ENCODE measurements at regions not wholly inside any gene's neighbourhood (a gene's known extent, or its start where the extent isn't known, plus 50 kb on each side); places are given as distances from the start of the nearest gene placed in this dataset.
A peak's percentile ranks its signal among the peaks of the same experiment; 100 is the strongest.

GRCh38 chr5:23136958-23137357, 283.8 kb upstream of the CDH12 start:
- H3K27ac ChIP-seq (ENCODE audit: low read depth, low read length) = no peak overlapping the region
- TF ChIP-seq CTCF (IDR thresholded peaks at IDR 0.05; ENCODE audit: insufficient read depth, low read length, poor library complexity, severe bottlenecking) (no peak), EZH2phosphoT487 (conservative IDR thresholded peaks at IDR 0.05; ENCODE audit: low read length) (no peak)

GRCh38 chr5:23132231-23132630, 279.1 kb upstream of the CDH12 start:
- H3K27ac ChIP-seq (ENCODE audit: low read depth, low read length) = no peak overlapping the region
- H3K9me2 ChIP-seq (replicated peaks; ENCODE audit: insufficient read depth, low read length) = no peaks in the 10 kb centered on the region
- no peak overlapping the region for H3K9ac ChIP-seq (ENCODE audit: low read length)
- peaks cover 19% of the 10 kb centered on the region; the same call in 1 of the 2 replicates for H3K9me3 ChIP-seq (ENCODE audit: insufficient read depth, low read length)
- TF ChIP-seq EZH2phosphoT487 (conservative IDR thresholded peaks at IDR 0.05; ENCODE audit: low read length) (no peak), CTCF (IDR thresholded peaks at IDR 0.05; ENCODE audit: insufficient read depth, low read length, poor library complexity, severe bottlenecking) (no peak)
- H3F3A ChIP-seq (ENCODE audit: insufficient read depth) = no peaks in the 10 kb centered on the region
- H3K36me3 ChIP-seq (ENCODE audit: low read length) = peaks cover 4% of the 10 kb centered on the region; the same call in 1 of the 2 replicates
- no peaks in the 10 kb centered on the region for H4K20me1 ChIP-seq (ENCODE audit: low read depth, low read length)
- no peak overlapping the region for H3K4me2 ChIP-seq (ENCODE audit: low read depth, low read length, poor library complexity, severe bottlenecking)
- H3K79me2 ChIP-seq (ENCODE audit: insufficient read depth, low read length) = no peaks in the 10 kb centered on the region
- H2AFZ ChIP-seq (ENCODE audit: low read depth, low read length, severe bottlenecking) = peak overlapping the region; percentile 51
- no peaks in the 10 kb centered on the region for H3K27me3 ChIP-seq (ENCODE audit: low read length)
- no peak overlapping the region for H3K4me3 ChIP-seq (ENCODE audit: insufficient read depth, low read length, poor library complexity, severe bottlenecking)

More at GRCh38 chr5:23136958-23137357, 283.8 kb upstream of the CDH12 start:
- no peak overlapping the region for H3K4me2 ChIP-seq (ENCODE audit: low read depth, low read length, poor library complexity, severe bottlenecking)
- no peaks in the 10 kb centered on the region for H3K9me2 ChIP-seq (replicated peaks; ENCODE audit: insufficient read depth, low read length)
- no peaks in the 10 kb centered on the region for H3K79me2 ChIP-seq (ENCODE audit: insufficient read depth, low read length)
- no peaks in the 10 kb centered on the region for H3F3A ChIP-seq (ENCODE audit: insufficient read depth)
- no peak overlapping the region for H2AFZ ChIP-seq (ENCODE audit: low read depth, low read length, severe bottlenecking)
- no peaks in the 10 kb centered on the region for H3K9me3 ChIP-seq (ENCODE audit: insufficient read depth, low read length)
- H3K4me3 ChIP-seq (ENCODE audit: insufficient read depth, low read length, poor library complexity, severe bottlenecking) = no peak overlapping the region
- no peaks in the 10 kb centered on the region for H3K36me3 ChIP-seq (ENCODE audit: low read length)
- no peaks in the 10 kb centered on the region for H4K20me1 ChIP-seq (ENCODE audit: low read depth, low read length)
- H3K27me3 ChIP-seq (ENCODE audit: low read length) = no peaks in the 10 kb centered on the region
- H3K9ac ChIP-seq (ENCODE audit: low read length) = no peak overlapping the region

- Histone ChIP-seq H3K4me3 (ENCODE audit: insufficient read depth, low read length, poor library complexity, severe bottlenecking) (no peak overlapping the region), H3K27me3 (ENCODE audit: low read length) (no peaks in the 10 kb centered on the region), H3K9me3 (ENCODE audit: insufficient read depth, low read length) (no peaks in the 10 kb centered on the region), H3K9me2 (replicated peaks; ENCODE audit: insufficient read depth, low read length) (no peaks in the 10 kb centered on the region), H4K20me1 (ENCODE audit: low read depth, low read length) (no peaks in the 10 kb centered on the region), H3K4me2 (ENCODE audit: low read depth, low read length, poor library complexity, severe bottlenecking) (no peak overlapping the region), H3K79me2 (ENCODE audit: insufficient read depth, low read length) (no peaks in the 10 kb centered on the region), H3F3A (ENCODE audit: insufficient read depth) (no peaks in the 10 kb centered on the region), H3K36me3 (ENCODE audit: low read length) (no peaks in the 10 kb centered on the region), H3K27ac (ENCODE audit: low read depth, low read length) (no peak overlapping the region), H2AFZ (ENCODE audit: low read depth, low read length, severe bottlenecking) (no peak overlapping the region), H3K9ac (ENCODE audit: low read length) (no peak overlapping the region)
- TF ChIP-seq CTCF (IDR thresholded peaks at IDR 0.05; ENCODE audit: insufficient read depth, low read length, poor library complexity, severe bottlenecking) = no peak
- TF ChIP-seq EZH2phosphoT487 (conservative IDR thresholded peaks at IDR 0.05; ENCODE audit: low read length) = no peak
Measured at GRCh38 chr5:23112237-23112636, 259.1 kb upstream of the CDH12 start.

All from SU-DHL-6 (cell line).